K562 (cell line): ENCODE measurements at regions not wholly inside any gene's neighbourhood (a gene's known extent, or its start where the extent isn't known, plus 50 kb on each side); places are given as distances from the start of the nearest gene placed in this dataset.
"Not testable (repeated sequence)": the region's sequence is repeated elsewhere in the genome, so short reads cannot be mapped to it uniquely, and the experiment has no call there.

ENCODE experiments used
- ATAC-seq: fragments of 200-7000 bp; cut with Tn5 transposase; 3 replicates; pipeline ENCODE4 v1.9.1; 2020; ENCODE audit warnings: moderate library complexity
- BruUV-seq: library from RNA; stranded (reverse); fragments of 400-500 nt; replicated peaks from 2 replicates; lab custom pipeline; 2021; lab: Mats Ljungman, UMichigan
- CTCF ChIA-PET: fragments of 300-600 bp; formaldehyde crosslinking; extraction: SDS; loops from one replicate; lab custom pipeline; 2021; ENCODE audit warnings: low intra/inter-chr PET ratio; lab: Yijun Ruan, JAX
- POLR2A ChIA-PET: fragments of 300-600, 350-650 bp; sonication (Branson Sonifier 250); formaldehyde crosslinking; extraction: SDS; loops from one replicate; lab custom pipeline; 2021; ENCODE audit warnings: antibody characterized with exemption, inconsistent platforms; lab: Yijun Ruan, JAX
- DNase-seq, 4 experiments: peaks; one replicate each; pipeline versions ENCODE4 v3.0.0 to v3.0.0-alpha.2; 2011 to 2018; ENCODE audit warnings: low spot score in 3 of 4, mixed read lengths in 3 of 4; ENCODE audit errors: extremely low read depth in 1 of 4
- FAIRE-seq: peaks from 2 replicates; lab custom pipeline; 2011; peaks lifted over from hg19 to GRCh38; lab: Jason Lieb, UNC
- H2AFZ ChIP-seq: 2 replicates; pipeline ENCODE4 v1.6.0; 2011; ENCODE audit warnings: low read depth, low read length, control low read depth, inconsistent platforms
- H3K27ac ChIP-seq: fragments of 200-600 bp; 3 replicates; pipeline ENCODE4 v1.8.0; 2011; ENCODE audit warnings: low read depth, mild to moderate bottlenecking, control low read depth, inconsistent platforms, low read length, moderate library complexity, mixed read lengths; ENCODE audit errors: extremely low read depth
- H3K27me3 ChIP-seq, 2 experiments: fragments of 300-600 bp in 1 of 2; 2 replicates in 1 of 2; 3 replicates in 1 of 2; pipeline versions ENCODE4 v1.6.0 to v1.8.0; 2011; ENCODE audit warnings: inconsistent platforms in 2 of 2, low read length in 2 of 2, mild to moderate bottlenecking in 1 of 2, mixed read lengths in 1 of 2, moderate library complexity in 1 of 2; ENCODE audit not compliant: control insufficient read depth in 2 of 2, insufficient read depth in 2 of 2
- H3K36me3 ChIP-seq: fragments of 300-600 bp; 3 replicates; pipeline ENCODE4 v1.8.0; 2011; ENCODE audit warnings: mild to moderate bottlenecking, low read length, inconsistent platforms; ENCODE audit not compliant: control insufficient read depth, insufficient read depth
- H3K4me1 ChIP-seq, 2 experiments: fragments of 200-600 bp in 1 of 2; replicated peaks in 1 of 2; 2 replicates in 1 of 2; 3 replicates in 1 of 2; pipeline versions ENCODE4 v1.5.1 to v1.8.0; 2011; ENCODE audit warnings: inconsistent platforms in 2 of 2, low read length in 2 of 2, mild to moderate bottlenecking in 1 of 2, mixed read lengths in 1 of 2, moderate library complexity in 1 of 2; ENCODE audit not compliant: control insufficient read depth in 2 of 2, insufficient read depth in 2 of 2
- H3K4me2 ChIP-seq: 2 replicates; pipeline ENCODE4 v1.6.1; 2011; ENCODE audit warnings: low read length, control low read depth, inconsistent platforms, mixed read lengths; ENCODE audit not compliant: insufficient read depth
- H3K4me3 ChIP-seq: fragments of 200-600 bp; sonication (generic), shearing (Covaris generic); 2 replicates; pipeline ENCODE4 v1.5.1; 2016; ENCODE audit warnings: control low read depth, inconsistent platforms
- H3K79me2 ChIP-seq: fragments of 200-600 bp; 3 replicates; pipeline ENCODE4 v1.8.0; 2011; ENCODE audit warnings: low read length, inconsistent platforms; ENCODE audit not compliant: control insufficient read depth, insufficient read depth
- H3K9ac ChIP-seq, 2 experiments: 2 replicates each; pipeline versions ENCODE4 v1.6.0 to v1.6.1; 2011; ENCODE audit warnings: low read depth in 2 of 2, low read length in 2 of 2, control low read depth in 1 of 2, inconsistent platforms in 1 of 2, mild to moderate bottlenecking in 1 of 2, mixed read lengths in 1 of 2; ENCODE audit not compliant: insufficient read depth in 1 of 2
- H3K9me1 ChIP-seq: one replicate; pipeline ENCODE4 v1.6.0; 2011; ENCODE audit warnings: inconsistent platforms, mild to moderate bottlenecking, low read length, moderate library complexity; ENCODE audit not compliant: control insufficient read depth, insufficient read depth
- H3K9me3 ChIP-seq: replicated peaks from 2 replicates; pipeline ENCODE4 v1.5.1; 2011; ENCODE audit warnings: low read depth, low read length, inconsistent platforms; ENCODE audit not compliant: control insufficient read depth, insufficient read depth
- H4K20me1 ChIP-seq: replicated peaks from 2 replicates; pipeline ENCODE4 v1.6.1; 2011; ENCODE audit warnings: low read length, inconsistent platforms, mixed read lengths; ENCODE audit not compliant: control insufficient read depth, insufficient read depth
- E4F1 ChIP-seq: fragments of 250-450 bp; sonication (Bioruptor Pico); IDR thresholded peaks from 2 replicates; pipeline ENCODE4 v1.5.0; 2021; ENCODE audit warnings: mild to moderate bottlenecking, borderline replicate concordance
- FUS ChIP-seq: fragments of 200-400 bp; formaldehyde crosslinking; optimal IDR thresholded peaks from 2 replicates; pipeline ENCODE3; 2017; ENCODE audit warnings: low read depth, low read length
- HDAC6 ChIP-seq: IDR thresholded peaks from 2 replicates; pipeline ENCODE4 v1.6.1; 2012; ENCODE audit warnings: low read depth, mild to moderate bottlenecking, control low read depth, inconsistent platforms, low read length, moderate library complexity
- SRSF1 ChIP-seq: fragments of 200-400 bp; formaldehyde crosslinking; IDR thresholded peaks from 2 replicates; pipeline ENCODE4 v1.6.1; 2017; ENCODE audit warnings: mild to moderate bottlenecking, low read depth, low read length, moderate library complexity
- TBL1XR1 ChIP-seq, 2 experiments: IDR thresholded peaks; 2 replicates each; pipeline ENCODE4 v1.6.1; 2012; ENCODE audit warnings: improper control_type of control experiment in 2 of 2, low read length in 2 of 2, mild to moderate bottlenecking in 1 of 2
- ZBTB17 ChIP-seq: fragments of 450-650 bp; formaldehyde crosslinking; IDR thresholded peaks from 2 replicates; pipeline ENCODE4 v1.4.0; 2020; ENCODE audit warnings: mild to moderate bottlenecking
- in situ Hi-C: fragments of 300-500 bp; cut with MboI; formaldehyde crosslinking; loops from 4 replicates; pipeline ENCODE4 v1.15.0; 2018; ENCODE audit warnings: inconsistent platforms, mixed read lengths
- intact Hi-C: fragments of 100-400 bp; cut with micrococcal nuclease; formaldehyde crosslinking; loops from 2 replicates; pipeline ENCODE4 v1.14.2; 2022
- TF ChIP-seq, protein P1 (sequence below): fragments of 450-650 bp; formaldehyde crosslinking; IDR thresholded peaks from 2 replicates; pipeline ENCODE4 v1.4.0; 2022; ENCODE audit warnings: missing genetic modification characterization

GRCh38 chr1:121483961-121484424 lies 299.2 kb downstream of the SRGAP2C start (continued):
- TF ChIP-seq, protein P1, sequence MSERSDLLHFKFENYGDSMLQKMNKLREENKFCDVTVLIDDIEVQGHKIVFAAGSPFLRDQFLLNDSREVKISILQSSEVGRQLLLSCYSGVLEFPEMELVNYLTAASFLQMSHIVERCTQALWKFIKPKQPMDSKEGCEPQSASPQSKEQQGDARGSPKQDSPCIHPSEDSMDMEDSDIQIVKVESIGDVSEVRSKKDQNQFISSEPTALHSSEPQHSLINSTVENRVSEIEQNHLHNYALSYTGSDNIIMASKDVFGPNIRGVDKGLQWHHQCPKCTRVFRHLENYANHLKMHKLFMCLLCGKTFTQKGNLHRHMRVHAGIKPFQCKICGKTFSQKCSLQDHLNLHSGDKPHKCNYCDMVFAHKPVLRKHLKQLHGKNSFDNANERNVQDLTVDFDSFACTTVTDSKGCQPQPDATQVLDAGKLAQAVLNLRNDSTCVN (CRISPR knock-in tag) = no peak
- TF ChIP-seq TBL1XR1 (IDR thresholded peaks at IDR 0.05; ENCODE audit: low read length in 2 of 2) (no peak), SRSF1 (no peak), E4F1 (CRISPR knock-in tag) (no peak), HDAC6 (no peak), ZBTB17 (CRISPR knock-in tag) (no peak), FUS (no peak)

DNA sequence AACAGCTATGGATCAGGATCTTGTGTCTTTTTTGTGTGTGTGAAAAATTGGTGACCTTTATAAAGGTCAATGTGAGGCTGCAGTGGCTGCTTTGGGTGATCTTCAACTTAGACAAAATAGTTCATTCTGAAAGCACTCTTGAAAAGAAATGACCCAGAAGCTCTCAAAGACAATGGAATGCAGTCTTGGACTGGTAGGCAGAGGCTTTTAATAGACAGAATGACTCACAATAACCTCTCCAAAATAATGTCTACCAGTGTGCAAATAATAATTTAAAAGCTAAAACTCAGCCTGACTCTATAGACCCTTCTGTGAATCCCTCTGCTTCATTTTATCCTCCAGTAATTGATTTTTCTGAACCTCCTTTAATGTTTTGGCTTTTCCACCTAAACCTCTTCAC lies 310.0 kb downstream of the SRGAP2C start:
- DNase-seq, FAIRE-seq, H3K4me2 ChIP-seq, H3K4me1 ChIP-seq, intact Hi-C loops, BruUV-seq, H2AFZ ChIP-seq, H3K27me3 ChIP-seq, H3K9me3 ChIP-seq, H3K9ac ChIP-seq, H3K27ac ChIP-seq, H3K79me2 ChIP-seq, CTCF ChIA-PET, H3K9me1 ChIP-seq, ATAC-seq, in situ Hi-C loops, H4K20me1 ChIP-seq, H3K36me3 ChIP-seq, H3K4me3 ChIP-seq: not testable (repeated sequence)
- POLR2A ChIA-PET = interaction anchor here (0.6 to 1.2 kb wide), 2 partner anchors 19 to 25 kb away, joined by 3 read pairs; no protein-coding TSS in a partner anchor
